Activated CD4-positive, alpha-beta T cell treated with anti-CD3 and anti-CD28 coated beads, Interleukin-10, Interleukin-2, amounts not matched to agents 100 ng/mL and 50 ng/mL, durations not matched to agents 16 hours and 8 hours (primary cell): ENCODE measurements at regions not wholly inside any gene's neighbourhood (a gene's known extent, or its start where the extent isn't known, plus 50 kb on each side); places are given as distances from the start of the nearest gene placed in this dataset.

Experiments used
- DNase-seq: peaks from one replicate; pipeline ENCODE4 v3.0.0-alpha.2; 2020

- DNase-seq, result no peak
These were observed 1106.8 kb downstream of the IGSF11 start for GRCh38 chr3:117927825-117928224.

GRCh38 chr3:117928836-117929235 is 1105.8 kb downstream of the IGSF11 start:
- no peak for DNase-seq

- DNase-seq, result no peak
These were observed 1102.2 kb downstream of the IGSF11 start for GRCh38 chr3:117932441-117932840.

- no peak for DNase-seq
These were observed 1098.5 kb downstream of the IGSF11 start for GRCh38 chr3:117936159-117936558.

GRCh38 chr3:117938974-117939373 is 1095.7 kb downstream of the IGSF11 start:
- no peak for DNase-seq

- no peak for DNase-seq
These were observed 1095.1 kb downstream of the IGSF11 start for GRCh38 chr3:117939425-117940027.

DNA sequence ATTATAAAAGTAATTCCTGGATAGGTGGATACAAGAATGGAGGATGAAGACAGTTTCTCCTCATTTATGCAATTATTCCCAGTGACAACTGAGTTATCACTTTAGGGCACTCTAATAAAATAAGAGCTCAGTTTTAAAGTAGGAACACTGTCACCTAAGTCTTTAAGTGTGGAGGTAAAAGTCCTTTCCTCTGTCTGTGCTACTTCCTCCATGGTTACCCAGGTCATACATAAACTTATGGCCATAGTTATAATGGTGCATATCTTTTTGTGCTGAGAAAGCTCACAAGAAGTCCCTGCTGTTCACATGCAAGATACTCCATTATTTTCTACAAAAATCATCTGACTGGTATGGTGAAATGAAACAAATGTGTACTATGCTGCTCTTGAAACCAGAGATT is 1093.6 kb downstream of the IGSF11 start:
- no peak for DNase-seq

- DNase-seq, result no peak
These were observed 1092.9 kb downstream of the IGSF11 start for GRCh38 chr3:117941756-117942155.

DNA sequence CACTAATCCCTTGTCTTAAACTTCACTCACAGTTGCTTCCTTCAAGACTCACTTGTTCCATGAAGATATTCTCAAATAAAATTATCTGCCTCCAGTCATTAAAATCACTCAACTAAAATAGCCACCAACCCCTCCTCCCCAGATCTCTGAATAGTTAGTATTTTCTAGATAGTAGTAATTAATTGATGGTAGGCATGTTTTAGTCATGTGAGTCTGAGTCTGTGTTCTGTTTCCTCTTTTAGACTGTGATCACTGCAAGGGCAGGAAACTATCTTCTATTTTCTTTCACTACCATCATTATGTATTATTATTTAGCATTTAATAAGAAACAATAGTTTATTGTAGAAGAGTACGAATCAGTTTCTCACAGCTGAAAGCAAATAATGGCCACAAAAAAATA is 1080.5 kb downstream of the IGSF11 start:
- DNase-seq, result no peak

- DNase-seq, result no peak
These were observed 1079.5 kb downstream of the IGSF11 start for GRCh38 chr3:117955196-117955595.

DNA sequence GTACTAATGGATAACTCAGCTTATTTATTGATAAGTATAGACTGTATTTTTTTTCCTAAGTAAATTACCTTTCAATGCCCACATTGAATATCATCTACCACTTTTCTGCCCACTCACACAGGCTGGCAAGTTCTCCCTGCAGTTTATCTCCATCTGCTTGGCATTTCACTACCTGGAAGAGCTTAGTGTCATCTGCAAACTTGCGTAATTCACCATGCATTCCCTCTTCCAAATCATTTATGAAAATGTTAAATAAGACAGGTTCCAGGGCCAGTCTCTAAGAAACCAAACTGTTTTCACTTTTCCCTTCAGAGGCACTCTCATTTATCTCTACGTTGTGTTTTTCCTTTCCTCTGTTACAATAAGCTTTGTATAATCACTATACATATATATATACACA is 1076.6 kb downstream of the IGSF11 start:
- no peak for DNase-seq

- DNase-seq, result no peak
These were observed 1071.9 kb downstream of the IGSF11 start for GRCh38 chr3:117962750-117963149.

- no peak for DNase-seq
These were observed 1070.8 kb downstream of the IGSF11 start for GRCh38 chr3:117963858-117964257.

- no peak for DNase-seq
These were observed 1069.8 kb downstream of the IGSF11 start for GRCh38 chr3:117964814-117965213.

DNA sequence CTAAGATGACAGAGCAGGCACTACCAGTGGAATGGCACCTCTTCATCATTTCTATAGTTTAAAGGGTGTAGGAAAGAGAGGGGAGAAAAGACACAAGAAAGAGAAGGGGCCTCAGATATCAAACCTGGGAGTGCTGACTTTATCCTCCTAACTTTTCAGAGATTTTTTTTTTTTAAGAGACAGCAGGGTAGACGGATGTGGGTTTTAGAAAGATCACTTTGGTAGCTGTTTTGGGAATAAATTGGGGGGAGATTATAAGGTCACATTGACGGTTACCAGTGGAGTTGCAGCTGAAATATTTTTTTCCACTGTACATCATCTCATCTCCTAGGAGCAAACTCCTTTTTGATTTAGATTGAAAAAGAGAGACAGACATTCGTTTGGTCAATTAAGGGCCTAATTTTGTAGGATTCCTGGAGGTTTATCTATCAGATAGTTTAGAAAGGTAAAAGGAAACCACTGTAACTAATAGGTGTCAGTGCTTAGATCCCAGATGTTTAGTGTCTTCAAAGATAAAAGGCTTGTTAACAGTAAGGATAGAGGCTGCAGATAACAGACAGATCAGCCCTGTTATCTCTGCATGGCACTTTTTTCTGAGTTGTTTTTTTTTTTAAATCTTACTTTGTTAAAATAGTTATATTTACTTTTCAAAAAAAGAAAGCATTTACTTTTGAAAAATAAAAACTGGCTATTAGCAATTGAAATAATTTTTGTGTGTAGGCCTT is 1057.0 kb downstream of the IGSF11 start:
- no peak for DNase-seq

GRCh38 chr3:117979466-117979865 is 1055.2 kb downstream of the IGSF11 start:
- DNase-seq, result no peak

- DNase-seq, result no peak
These were observed 1047.4 kb downstream of the IGSF11 start for GRCh38 chr3:117987256-117987655.

DNA sequence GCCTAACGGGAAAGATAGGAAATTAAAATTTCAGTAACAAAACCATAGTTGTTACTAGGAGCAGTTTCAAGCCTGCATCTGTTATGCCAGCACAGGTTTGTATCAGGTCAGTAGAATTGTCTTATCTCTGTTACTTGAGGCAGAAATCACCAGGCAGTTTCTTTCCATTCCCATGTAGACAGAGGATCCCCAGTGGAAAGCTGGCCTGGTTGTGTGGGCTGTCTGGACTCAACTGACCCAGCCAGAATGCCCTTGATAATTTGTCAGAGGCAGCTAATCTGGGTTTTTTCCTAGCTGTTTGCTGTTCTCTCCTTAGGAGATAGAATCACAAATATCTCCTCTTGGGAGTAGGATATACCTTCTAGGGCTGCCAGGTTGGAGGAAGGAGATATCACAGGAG is 1044.7 kb downstream of the IGSF11 start:
- no peak for DNase-seq

GRCh38 chr3:117990627-117991026 is 1044.0 kb downstream of the IGSF11 start:
- DNase-seq, result no peak

DNA sequence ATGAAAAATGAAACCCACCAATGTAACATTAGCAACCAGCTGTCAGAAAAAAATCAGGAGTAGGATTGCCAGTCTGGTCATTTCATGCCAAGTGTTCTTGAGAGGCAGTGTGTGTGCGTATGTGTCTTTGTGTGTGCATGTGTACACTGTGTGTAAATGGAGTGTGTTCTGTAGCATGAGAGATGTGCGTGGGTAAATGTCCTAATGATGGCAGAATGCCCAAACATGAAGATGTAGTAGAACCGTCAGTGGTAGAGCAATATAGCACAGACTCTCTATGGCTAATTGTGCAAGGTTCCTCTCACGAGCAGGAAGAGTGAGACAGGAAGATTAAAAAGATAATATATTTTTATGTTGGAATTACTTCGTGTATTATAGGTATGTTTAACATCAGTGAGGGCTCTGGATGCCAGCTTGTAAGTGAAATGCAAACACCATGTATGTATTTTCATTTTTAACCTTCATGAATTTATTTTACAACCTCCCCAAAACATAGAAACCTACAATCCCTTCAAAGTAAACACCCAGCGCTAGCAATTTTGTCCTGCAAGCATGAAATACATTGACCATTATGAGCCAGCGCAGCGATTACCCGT is 1038.7 kb downstream of the IGSF11 start:
- no peak for DNase-seq

GRCh38 chr3:117997201-117998049 is 1037.2 kb downstream of the IGSF11 start:
- peak; percentile 72 for DNase-seq

DNA sequence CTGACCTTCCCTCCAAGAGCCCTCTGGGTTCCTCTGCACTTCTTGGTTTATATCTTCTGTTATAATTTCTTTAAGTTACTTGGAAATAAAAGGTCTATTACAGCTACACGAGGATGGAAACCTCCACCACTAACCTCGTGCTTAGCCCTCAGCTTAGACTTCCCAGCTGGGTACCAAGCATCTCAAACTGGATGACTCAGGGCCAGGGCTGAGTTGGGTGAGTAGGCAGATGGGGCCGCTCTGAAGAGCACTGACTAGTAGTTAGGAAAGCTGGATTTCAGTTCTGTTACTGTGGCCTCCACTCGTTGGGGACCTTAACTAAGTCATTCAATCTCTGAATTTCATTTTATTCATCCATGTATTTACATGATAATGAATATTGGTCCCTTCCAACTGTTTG is 1036.6 kb downstream of the IGSF11 start:
- no peak for DNase-seq

- no peak for DNase-seq
These were observed 1034.4 kb downstream of the IGSF11 start for GRCh38 chr3:118000219-118000618.

GRCh38 chr3:118001380-118001779 is 1033.3 kb downstream of the IGSF11 start:
- DNase-seq, result no peak
